ENCODE measurements at regions not wholly inside any gene's neighbourhood (a gene's known extent, or its start where the extent isn't known, plus 50 kb on each side); places are given as distances from the start of the nearest gene placed in this dataset.

DNA sequence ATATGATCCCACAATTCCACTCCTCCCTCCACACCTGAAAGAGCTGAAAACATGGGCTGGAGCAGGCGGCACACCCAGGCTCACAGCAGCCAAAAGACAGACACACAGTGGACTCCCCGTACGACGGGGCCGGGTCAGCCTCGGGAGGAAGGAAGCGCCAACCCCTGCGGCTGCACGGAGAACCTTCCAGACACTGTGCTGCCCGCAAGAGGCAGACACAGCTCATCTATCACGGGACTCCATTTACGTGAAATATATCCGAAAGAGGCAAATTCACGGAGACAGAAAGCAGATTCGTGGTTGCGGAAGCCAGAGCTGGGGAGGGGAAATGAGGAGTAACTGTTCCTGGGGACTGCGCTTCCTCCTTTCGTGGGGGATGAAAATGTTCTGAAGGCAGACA, 165.0 kb downstream of the BRD1 start:
- TF ChIP-seq, protein P1, sequence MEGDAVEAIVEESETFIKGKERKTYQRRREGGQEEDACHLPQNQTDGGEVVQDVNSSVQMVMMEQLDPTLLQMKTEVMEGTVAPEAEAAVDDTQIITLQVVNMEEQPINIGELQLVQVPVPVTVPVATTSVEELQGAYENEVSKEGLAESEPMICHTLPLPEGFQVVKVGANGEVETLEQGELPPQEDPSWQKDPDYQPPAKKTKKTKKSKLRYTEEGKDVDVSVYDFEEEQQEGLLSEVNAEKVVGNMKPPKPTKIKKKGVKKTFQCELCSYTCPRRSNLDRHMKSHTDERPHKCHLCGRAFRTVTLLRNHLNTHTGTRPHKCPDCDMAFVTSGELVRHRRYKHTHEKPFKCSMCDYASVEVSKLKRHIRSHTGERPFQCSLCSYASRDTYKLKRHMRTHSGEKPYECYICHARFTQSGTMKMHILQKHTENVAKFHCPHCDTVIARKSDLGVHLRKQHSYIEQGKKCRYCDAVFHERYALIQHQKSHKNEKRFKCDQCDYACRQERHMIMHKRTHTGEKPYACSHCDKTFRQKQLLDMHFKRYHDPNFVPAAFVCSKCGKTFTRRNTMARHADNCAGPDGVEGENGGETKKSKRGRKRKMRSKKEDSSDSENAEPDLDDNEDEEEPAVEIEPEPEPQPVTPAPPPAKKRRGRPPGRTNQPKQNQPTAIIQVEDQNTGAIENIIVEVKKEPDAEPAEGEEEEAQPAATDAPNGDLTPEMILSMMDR (IDR thresholded peaks at IDR 0.05; ENCODE audit: control insufficient read depth, insufficient read depth, low read depth, low read length, missing control alignments) = no peak

DNA sequence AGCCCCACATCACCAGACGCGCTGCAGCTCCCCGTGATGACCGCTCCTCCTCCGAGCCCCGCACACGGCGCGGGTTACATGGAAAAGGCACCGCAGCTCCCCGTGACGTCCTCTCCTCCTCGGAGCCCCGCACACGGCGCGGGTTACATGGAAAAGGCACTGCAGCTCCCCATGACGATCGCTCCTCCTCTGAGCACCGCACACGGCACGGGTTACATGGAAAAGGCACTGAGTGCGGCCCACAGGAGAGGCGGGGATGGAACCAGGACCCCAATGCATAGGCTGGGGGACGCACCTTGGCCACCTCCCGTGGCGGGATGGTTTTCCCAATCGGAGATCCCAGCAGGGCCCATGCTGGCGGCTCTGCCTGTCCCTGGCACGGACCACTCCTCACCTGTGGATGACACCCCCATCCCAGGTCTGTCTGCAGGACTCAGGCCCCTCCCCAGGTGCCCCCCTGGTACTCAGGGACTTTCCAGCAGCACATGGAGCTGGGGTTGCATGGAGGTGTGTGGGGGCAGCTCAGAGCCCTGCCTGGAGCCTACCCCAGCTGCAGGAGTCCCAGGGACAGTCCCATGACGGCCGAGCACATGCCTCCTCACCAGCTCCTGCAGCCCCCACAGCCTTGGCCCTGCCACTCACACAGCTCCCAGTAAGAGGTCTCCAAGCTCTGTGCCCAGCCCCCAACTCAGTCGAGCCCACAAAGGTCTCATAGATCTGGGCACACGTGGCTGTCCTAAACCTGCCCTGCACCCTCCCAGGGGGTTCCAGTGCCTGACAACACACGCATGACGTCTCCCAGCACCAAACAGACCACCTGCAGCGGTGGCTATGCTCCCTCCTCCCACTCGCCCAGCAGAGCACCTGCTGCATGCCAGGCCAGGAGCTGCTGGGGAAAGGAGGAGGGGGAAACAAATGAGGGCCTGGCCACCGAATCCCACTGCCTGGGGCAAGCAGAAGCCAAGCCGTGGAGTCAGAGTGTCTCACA, 166.6 kb downstream of the BRD1 start:
- H3K4me3 ChIP-seq (ENCODE audit: control insufficient read depth, low read depth, low read length) = no peak overlapping the region
- DNase-seq (ENCODE audit: low read depth) = no peak
- TF ChIP-seq, protein P1 (IDR thresholded peaks at IDR 0.05; ENCODE audit: control insufficient read depth, insufficient read depth, low read depth, low read length, missing control alignments) = no peak

More for the DNA sequence above, 165.0 kb downstream of the BRD1 start:
- DNase-seq (ENCODE audit: low read depth) = no peak
- H3K4me3 ChIP-seq (ENCODE audit: control insufficient read depth, low read depth, low read length) = no peak overlapping the region

DNA sequence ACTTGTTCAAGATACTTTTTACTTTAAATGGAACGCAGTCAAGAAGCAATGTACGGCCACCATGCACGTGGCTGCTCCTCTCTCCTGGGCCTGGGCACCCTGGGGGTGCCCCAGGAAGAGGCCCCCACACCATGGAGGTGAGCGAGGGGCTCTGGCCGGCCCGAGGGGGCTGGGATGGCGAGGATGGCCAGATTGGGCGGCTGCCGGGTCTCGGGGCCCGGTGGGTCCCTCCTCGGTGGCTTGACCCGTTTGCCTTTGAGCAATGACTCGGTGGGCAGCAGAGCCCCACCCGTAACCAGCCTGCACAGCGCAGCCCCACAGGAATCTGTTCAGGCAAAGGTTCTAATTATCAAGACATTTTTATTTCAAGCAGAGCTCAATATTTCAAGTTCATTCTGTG, 167.4 kb downstream of the BRD1 start:
- no peak for DNase-seq (ENCODE audit: low read depth)
- TF ChIP-seq, protein P1 (IDR thresholded peaks at IDR 0.05; ENCODE audit: control insufficient read depth, insufficient read depth, low read depth, low read length, missing control alignments) = no peak
- H3K4me3 ChIP-seq (ENCODE audit: control insufficient read depth, low read depth, low read length) = no peak overlapping the region

DNA sequence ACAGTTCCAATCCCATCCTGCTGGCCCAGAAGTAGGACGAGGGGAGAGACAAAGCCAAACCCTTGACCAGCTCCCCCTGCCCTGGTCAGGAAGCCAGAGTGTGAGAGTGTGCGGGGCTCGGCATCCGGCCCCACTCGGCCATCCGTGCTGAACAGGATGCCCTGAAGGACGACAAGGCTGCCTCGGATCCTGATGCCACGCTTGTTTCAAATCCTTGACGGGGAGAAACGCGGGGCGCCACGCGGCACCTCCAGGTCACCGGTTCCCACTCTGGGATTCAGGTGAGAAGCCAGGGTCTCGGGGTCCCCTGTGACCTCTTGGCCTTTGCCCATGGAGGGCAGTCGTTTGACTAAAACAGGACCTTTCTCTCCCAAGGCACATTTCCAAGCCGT, 167.8 kb downstream of the BRD1 start:
- no peak for DNase-seq (ENCODE audit: low read depth)
- no peak overlapping the region for H3K4me3 ChIP-seq (ENCODE audit: control insufficient read depth, low read depth, low read length)
- TF ChIP-seq, protein P1 (IDR thresholded peaks at IDR 0.05; ENCODE audit: control insufficient read depth, insufficient read depth, low read depth, low read length, missing control alignments) = no peak

DNA sequence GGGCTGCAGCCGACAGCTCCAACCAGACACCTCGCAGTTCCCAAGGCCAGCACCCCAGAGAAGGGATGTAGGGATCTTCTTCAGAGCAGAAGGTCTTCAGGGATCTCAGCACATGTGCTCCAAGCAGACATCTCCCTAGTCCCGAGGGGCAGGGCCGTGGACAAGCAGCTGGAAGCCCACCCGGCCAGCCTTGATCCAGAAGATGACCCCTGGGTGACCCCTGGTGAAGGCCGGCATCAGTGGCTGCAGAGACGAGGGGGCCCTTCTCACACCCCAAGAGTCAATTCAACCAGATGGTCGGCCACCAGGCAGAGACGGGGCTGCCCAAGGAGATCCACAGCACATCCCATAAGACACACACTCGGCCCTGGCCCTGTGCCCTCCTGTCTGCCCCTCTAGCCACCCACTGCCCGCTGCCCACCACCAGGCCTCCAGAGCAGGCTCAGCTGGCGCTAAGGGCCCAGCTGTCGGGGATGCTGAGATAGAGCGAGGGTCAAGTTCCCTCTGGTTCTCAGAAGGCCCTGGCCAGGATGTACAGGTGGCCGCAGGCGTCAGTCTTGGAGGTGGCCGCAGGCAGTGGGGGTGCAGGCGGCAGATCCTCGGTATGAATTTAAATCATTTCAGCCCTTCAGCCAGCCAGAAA, 168.3 kb downstream of the BRD1 start:
- TF ChIP-seq, protein P1 (IDR thresholded peaks at IDR 0.05; ENCODE audit: control insufficient read depth, insufficient read depth, low read depth, low read length, missing control alignments) = no peak
- H3K4me3 ChIP-seq (ENCODE audit: control insufficient read depth, low read depth, low read length) = no peak overlapping the region
- DNase-seq (ENCODE audit: low read depth) = no peak

DNA sequence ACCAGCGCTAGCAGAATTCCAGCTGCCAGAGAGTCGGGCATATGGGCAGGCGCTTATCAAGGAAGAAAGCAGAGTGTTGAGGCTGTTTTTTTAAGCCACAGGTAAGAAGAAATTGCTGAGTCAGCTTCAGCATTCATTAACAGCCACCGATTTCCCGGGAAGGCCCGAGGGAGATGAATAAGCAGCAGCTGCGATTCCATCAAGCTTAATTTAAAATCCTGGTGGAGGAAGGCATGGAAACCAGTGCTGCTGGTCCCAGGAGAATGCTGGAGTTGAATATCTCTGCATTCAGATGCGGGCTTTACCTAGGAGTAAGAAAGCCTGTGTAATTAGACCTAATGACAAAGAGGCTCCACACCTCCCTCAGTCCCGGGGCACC, 168.8 kb downstream of the BRD1 start:
- no peak for DNase-seq (ENCODE audit: low read depth)
- TF ChIP-seq, protein P1 (IDR thresholded peaks at IDR 0.05; ENCODE audit: control insufficient read depth, insufficient read depth, low read depth, low read length, missing control alignments) = no peak

More for the DNA sequence above, 168.8 kb downstream of the BRD1 start:
- no peak overlapping the region for H3K4me3 ChIP-seq (ENCODE audit: control insufficient read depth, low read depth, low read length)

Measured in AG09309 (cell line).